Suppressor macrophage treated with lipopolysaccharide for 1 hour (primary cell): ENCODE measurements at regions not wholly inside any gene's neighbourhood (a gene's known extent, or its start where the extent isn't known, plus 50 kb on each side); places are given as distances from the start of the nearest gene placed in this dataset.

Experiments used
- DNase-seq, 3 donors: peaks; one replicate each; pipeline ENCODE4 v3.0.0-alpha.2; 2020 to 2022

- DNase-seq: no peak
Observed at GRCh38 chr4:84100071-84100470, 399.0 kb downstream of the NKX6-1 start.

- DNase-seq: no peak
Observed at GRCh38 chr4:84099599-84099998, 399.5 kb downstream of the NKX6-1 start.

- no peak for DNase-seq
Observed at GRCh38 chr4:84091266-84091665, 407.8 kb downstream of the NKX6-1 start.

GRCh38 chr4:84089652-84090437 lies 409.2 kb downstream of the NKX6-1 start:
- DNase-seq: no peak

- no peak for DNase-seq
Observed at GRCh38 chr4:84085986-84086385, 413.1 kb downstream of the NKX6-1 start.

GRCh38 chr4:84070289-84070688 lies 428.8 kb downstream of the NKX6-1 start:
- no peak for DNase-seq

- DNase-seq: no peak
Observed at GRCh38 chr4:84063619-84064018, 435.5 kb downstream of the NKX6-1 start.

- no peak for DNase-seq
Observed at GRCh38 chr4:84058201-84058600, 440.9 kb downstream of the NKX6-1 start.

- no peak for DNase-seq
Observed at GRCh38 chr4:84051639-84052038, 447.5 kb downstream of the NKX6-1 start.

- DNase-seq: no peak
Observed at GRCh38 chr4:84051089-84051488, 448.0 kb downstream of the NKX6-1 start.

- no peak for DNase-seq
Observed at GRCh38 chr4:84050015-84050414, 449.1 kb downstream of the NKX6-1 start.

GRCh38 chr4:84046551-84046950 lies 452.5 kb downstream of the NKX6-1 start:
- no peak for DNase-seq

- DNase-seq: no peak
Observed at GRCh38 chr4:84041426-84041825, 457.7 kb downstream of the NKX6-1 start.

GRCh38 chr4:84035568-84035967 lies 463.5 kb downstream of the NKX6-1 start:
- DNase-seq: no peak

- no peak for DNase-seq
Observed at GRCh38 chr4:84032372-84032771, 466.7 kb downstream of the NKX6-1 start.

GRCh38 chr4:84031401-84031800 lies 467.7 kb downstream of the NKX6-1 start:
- no peak for DNase-seq

- no peak for DNase-seq
Observed at GRCh38 chr4:84028340-84028739, 470.8 kb downstream of the NKX6-1 start.

- DNase-seq: no peak
Observed at GRCh38 chr4:84024405-84024804, 474.7 kb downstream of the NKX6-1 start.

GRCh38 chr4:84022564-84022963 lies 476.5 kb downstream of the NKX6-1 start:
- no peak for DNase-seq

GRCh38 chr4:84019626-84020025 lies 479.5 kb downstream of the NKX6-1 start:
- DNase-seq: no peak

- DNase-seq: no peak
Observed at GRCh38 chr4:84003046-84003445, 467.1 kb downstream of the GPAT3 start.

GRCh38 chr4:84001876-84002569 lies 466.1 kb downstream of the GPAT3 start:
- no peak for DNase-seq

GRCh38 chr4:83996254-83996653 lies 460.3 kb downstream of the GPAT3 start:
- DNase-seq: no peak

GRCh38 chr4:83993774-83994173 lies 457.9 kb downstream of the GPAT3 start:
- DNase-seq: peak in 2 of 3 donors; percentile 0 to 1

GRCh38 chr4:83989835-83990234 lies 453.9 kb downstream of the GPAT3 start:
- DNase-seq: no peak
